Pulmonary artery endothelial cell (primary cell): ENCODE measurements at regions not wholly inside any gene's neighbourhood (a gene's known extent, or its start where the extent isn't known, plus 50 kb on each side); places are given as distances from the start of the nearest gene placed in this dataset.

ENCODE experiments used
- DNase-seq: peaks from one replicate; pipeline ENCODE4 v3.0.0-alpha.2; 2011; ENCODE audit warnings: low read depth, low spot score

- DNase-seq: no peak
Measured at GRCh38 chr2:7588295-7588694, 671.1 kb downstream of the RNF144A start.

- no peak for DNase-seq
Measured at GRCh38 chr2:7592618-7593140, 675.5 kb downstream of the RNF144A start.

- no peak for DNase-seq
Measured at GRCh38 chr2:7593360-7593759, 676.1 kb downstream of the RNF144A start.

GRCh38 chr2:7594211-7594610 lies 677.0 kb downstream of the RNF144A start:
- DNase-seq: no peak

- no peak for DNase-seq
Measured at GRCh38 chr2:7595206-7595605, 678.0 kb downstream of the RNF144A start.

- DNase-seq: no peak
Measured at GRCh38 chr2:7598402-7598801, 681.2 kb downstream of the RNF144A start.

- DNase-seq: no peak
Measured at GRCh38 chr2:7599462-7600258, 682.4 kb downstream of the RNF144A start.

GRCh38 chr2:7601990-7602389 lies 684.8 kb downstream of the RNF144A start:
- no peak for DNase-seq

- DNase-seq: no peak
Measured at GRCh38 chr2:7604456-7604855, 687.2 kb downstream of the RNF144A start.

GRCh38 chr2:7607441-7608173 lies 690.4 kb downstream of the RNF144A start:
- DNase-seq: no peak

- DNase-seq: no peak
Measured at GRCh38 chr2:7609556-7609955, 692.3 kb downstream of the RNF144A start.

GRCh38 chr2:7609974-7610373 lies 692.8 kb downstream of the RNF144A start:
- DNase-seq: no peak

- DNase-seq: no peak
Measured at GRCh38 chr2:7611750-7612149, 694.5 kb downstream of the RNF144A start.

- no peak for DNase-seq
Measured at GRCh38 chr2:7612969-7613368, 695.8 kb downstream of the RNF144A start.

GRCh38 chr2:7613831-7614230 lies 696.6 kb downstream of the RNF144A start:
- DNase-seq: no peak

GRCh38 chr2:7618031-7618430 lies 700.8 kb downstream of the RNF144A start:
- no peak for DNase-seq

- DNase-seq: no peak
Measured at GRCh38 chr2:7619203-7619970, 702.2 kb downstream of the RNF144A start.

GRCh38 chr2:7620255-7620654 lies 703.0 kb downstream of the RNF144A start:
- no peak for DNase-seq

GRCh38 chr2:7621018-7621814 lies 704.0 kb downstream of the RNF144A start:
- no peak for DNase-seq

GRCh38 chr2:7625392-7626138 lies 708.4 kb downstream of the RNF144A start:
- no peak for DNase-seq
